ENCODE measurements at regions not wholly inside any gene's neighbourhood (a gene's known extent, or its start where the extent isn't known, plus 50 kb on each side); places are given as distances from the start of the nearest gene placed in this dataset.

- TF ChIP-seq CTCF (conservative IDR thresholded peaks at IDR 0.05; ENCODE audit: low read depth in 2 of 2) (no peak), EZH2 (IDR thresholded peaks at IDR 0.05; ENCODE audit: low read depth, unreplicated experiment) (no peak), POLR2AphosphoS5 (IDR thresholded peaks at IDR 0.05; ENCODE audit: low read depth) (no peak), STAT1 (IDR thresholded peaks at IDR 0.05; ENCODE audit: unreplicated experiment) (no peak), EZH2phosphoT487 (IDR thresholded peaks at IDR 0.05; ENCODE audit: unreplicated experiment) (no peak), CREB1 (CRISPR knock-in tag; IDR thresholded peaks at IDR 0.05; ENCODE audit: low read depth) (no peak), JUNB (IDR thresholded peaks at IDR 0.05; ENCODE audit: unreplicated experiment) (no peak), ETS1 (IDR thresholded peaks at IDR 0.05) (no peak), NANOG (IDR thresholded peaks at IDR 0.05; ENCODE audit: borderline replicate concordance) (no peak)
- TF ChIP-seq, protein P1, sequence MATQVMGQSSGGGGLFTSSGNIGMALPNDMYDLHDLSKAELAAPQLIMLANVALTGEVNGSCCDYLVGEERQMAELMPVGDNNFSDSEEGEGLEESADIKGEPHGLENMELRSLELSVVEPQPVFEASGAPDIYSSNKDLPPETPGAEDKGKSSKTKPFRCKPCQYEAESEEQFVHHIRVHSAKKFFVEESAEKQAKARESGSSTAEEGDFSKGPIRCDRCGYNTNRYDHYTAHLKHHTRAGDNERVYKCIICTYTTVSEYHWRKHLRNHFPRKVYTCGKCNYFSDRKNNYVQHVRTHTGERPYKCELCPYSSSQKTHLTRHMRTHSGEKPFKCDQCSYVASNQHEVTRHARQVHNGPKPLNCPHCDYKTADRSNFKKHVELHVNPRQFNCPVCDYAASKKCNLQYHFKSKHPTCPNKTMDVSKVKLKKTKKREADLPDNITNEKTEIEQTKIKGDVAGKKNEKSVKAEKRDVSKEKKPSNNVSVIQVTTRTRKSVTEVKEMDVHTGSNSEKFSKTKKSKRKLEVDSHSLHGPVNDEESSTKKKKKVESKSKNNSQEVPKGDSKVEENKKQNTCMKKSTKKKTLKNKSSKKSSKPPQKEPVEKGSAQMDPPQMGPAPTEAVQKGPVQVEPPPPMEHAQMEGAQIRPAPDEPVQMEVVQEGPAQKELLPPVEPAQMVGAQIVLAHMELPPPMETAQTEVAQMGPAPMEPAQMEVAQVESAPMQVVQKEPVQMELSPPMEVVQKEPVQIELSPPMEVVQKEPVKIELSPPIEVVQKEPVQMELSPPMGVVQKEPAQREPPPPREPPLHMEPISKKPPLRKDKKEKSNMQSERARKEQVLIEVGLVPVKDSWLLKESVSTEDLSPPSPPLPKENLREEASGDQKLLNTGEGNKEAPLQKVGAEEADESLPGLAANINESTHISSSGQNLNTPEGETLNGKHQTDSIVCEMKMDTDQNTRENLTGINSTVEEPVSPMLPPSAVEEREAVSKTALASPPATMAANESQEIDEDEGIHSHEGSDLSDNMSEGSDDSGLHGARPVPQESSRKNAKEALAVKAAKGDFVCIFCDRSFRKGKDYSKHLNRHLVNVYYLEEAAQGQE (IDR thresholded peaks at IDR 0.05; ENCODE audit: unreplicated experiment) = no peak
These were observed 221.9 kb upstream of the TOPAZ1 start for GRCh38 chr3:44019736-44020135.
